ENCODE measurements at regions not wholly inside any gene's neighbourhood (a gene's known extent, or its start where the extent isn't known, plus 50 kb on each side); places are given as distances from the start of the nearest gene placed in this dataset.
"Not testable (repeated sequence)": the region's sequence is repeated elsewhere in the genome, so short reads cannot be mapped to it uniquely, and the experiment has no call there.

DNA sequence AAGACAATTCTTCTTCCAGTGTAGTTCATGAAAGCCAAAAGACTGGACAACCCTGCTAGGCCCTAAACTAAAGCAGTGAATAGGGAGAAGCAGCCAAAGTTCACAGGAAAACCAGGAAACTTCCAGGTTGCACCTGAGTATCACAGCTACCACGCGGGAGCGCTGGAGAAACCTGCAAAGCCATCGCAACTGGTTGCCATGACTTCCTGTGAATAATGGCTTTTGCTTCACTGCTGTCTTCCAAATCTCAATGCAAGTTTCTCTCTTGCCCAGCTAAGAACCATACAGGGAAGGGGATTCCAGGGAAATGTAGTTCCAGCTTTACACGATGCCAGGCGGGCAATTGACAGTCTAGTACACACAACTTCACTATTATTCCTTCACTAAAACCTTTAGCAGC is 114.1 kb downstream of the GXYLT1 start:
- DNase-seq (ENCODE audit: insufficient read length, low spot score): no peak
- FAIRE-seq: no peak

DNA sequence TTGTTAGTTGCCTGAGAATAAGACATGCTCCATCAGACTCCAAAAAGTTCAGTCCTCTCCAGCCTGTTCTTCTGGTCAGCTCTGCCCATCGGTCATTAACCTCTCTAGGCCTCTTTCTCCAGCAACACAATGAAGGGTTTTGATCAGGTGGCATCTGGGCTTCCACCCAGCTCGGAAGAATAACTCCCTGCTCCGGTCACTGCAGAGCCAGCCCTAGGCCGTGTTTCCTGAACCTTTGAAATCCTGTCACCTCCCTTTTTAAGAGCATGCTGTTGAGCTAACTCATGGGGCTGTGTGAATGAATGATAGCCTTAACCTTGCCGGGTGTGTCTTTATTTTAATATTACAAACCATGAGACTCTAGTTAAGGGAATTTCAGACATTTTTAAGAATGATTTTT is 117.1 kb downstream of the GXYLT1 start:
- DNase-seq (ENCODE audit: insufficient read length, low spot score) (no peak), FAIRE-seq (no peak)

GRCh38 chr12:42024495-42024830 is 120.2 kb downstream of the GXYLT1 start:
- no peak for DNase-seq (ENCODE audit: insufficient read length, low spot score)
- no peak for FAIRE-seq

DNA sequence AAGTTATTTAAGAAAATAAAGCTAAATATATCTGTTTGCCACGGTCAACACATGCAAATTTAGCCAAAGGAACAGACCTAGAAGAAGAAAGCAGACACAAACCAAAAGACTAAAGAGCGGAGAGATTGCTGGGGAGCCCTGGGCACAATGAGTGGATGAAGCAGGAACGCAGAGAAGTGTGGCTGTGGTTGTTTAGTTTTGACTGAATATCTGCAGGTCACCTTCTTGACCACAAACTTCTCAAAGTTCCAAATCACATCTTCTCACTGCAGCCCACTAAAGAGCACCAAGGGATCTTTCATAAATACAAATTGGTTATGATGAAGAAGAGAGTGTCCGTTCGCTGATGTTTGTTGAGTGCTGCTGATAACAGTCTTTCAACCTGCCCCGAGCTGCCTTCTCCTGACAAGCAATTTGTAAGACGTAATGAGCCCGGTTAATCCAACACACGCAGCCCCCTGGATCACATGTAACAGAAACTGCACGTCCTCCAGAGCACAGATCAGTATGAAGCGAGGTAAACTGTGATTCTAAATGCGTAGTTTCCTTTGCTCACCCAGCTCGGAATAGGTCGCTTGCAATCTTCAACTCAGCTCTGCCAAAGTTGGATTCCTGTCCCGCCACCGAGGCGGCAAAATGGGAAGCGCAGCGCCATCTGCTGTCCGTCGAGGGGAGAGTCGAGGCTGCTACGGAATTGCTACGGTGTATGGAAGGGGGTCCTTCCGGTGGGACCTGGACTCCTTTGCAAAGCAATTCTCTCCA is 120.8 kb downstream of the GXYLT1 start:
- peak; percentile 33 for DNase-seq (ENCODE audit: insufficient read length, low spot score)
- peak; percentile 84 for FAIRE-seq

DNA sequence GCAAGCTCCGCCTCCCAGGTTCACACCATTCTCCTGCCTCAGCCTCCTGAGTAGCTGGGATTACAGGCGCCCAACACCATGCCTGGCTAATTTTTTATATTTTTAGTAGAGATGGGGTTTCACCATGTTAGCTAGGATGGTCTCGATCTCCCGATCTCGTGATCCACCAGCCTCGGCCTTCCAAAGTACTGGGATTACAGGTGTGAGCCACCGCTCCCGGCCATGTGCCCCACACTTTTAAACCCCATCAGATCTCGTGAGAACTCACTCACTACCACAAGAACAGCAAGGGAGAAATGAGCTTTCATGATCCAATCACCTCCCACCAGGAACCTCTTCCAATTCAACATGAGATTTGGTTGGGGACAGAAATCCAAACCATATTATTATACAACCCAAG is 122.7 kb downstream of the GXYLT1 start:
- DNase-seq (ENCODE audit: insufficient read length, low spot score); FAIRE-seq: not testable (repeated sequence)

DNA sequence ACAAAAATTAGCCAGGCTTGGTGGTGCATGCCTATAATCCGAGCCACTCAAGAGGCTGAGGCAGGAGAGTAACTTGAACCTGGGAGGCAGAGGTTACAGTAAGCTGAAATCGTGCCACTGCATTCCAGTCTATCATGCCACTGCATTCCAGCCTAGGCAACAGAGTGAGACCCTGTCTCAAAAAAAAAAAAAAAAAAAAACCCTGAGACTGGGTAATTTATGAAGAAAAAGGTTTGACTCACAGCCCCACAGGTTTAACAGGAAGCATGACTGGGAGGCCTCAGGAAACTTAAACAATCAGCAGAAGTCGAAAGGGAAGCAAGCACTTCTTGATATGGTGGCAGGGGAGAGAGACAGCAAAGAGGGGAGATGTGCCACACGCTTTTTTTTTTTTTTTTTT is 123.2 kb downstream of the GXYLT1 start:
- DNase-seq (ENCODE audit: insufficient read length, low spot score) (no peak), FAIRE-seq (no peak)

DNA sequence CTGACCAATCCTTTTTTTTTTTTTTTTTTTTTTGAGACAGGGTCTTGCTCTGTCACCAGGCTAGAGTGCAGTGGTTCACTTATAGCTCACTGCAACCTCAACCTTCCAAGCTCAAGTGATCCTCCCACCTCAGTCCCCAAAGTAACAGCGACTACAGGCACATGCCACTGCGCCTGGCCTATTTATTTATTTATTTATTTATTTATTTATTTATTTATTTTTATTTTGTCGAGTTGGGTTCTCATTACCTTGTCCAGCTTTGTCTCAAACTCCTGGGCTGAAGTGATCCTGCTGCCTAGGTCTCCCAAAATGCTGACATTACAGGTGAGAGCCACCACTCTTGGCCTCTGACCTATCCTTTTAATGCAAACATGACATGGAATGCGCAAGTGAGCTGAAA is 124.4 kb downstream of the GXYLT1 start:
- DNase-seq (ENCODE audit: insufficient read length, low spot score): no peak
- no peak for FAIRE-seq

DNA sequence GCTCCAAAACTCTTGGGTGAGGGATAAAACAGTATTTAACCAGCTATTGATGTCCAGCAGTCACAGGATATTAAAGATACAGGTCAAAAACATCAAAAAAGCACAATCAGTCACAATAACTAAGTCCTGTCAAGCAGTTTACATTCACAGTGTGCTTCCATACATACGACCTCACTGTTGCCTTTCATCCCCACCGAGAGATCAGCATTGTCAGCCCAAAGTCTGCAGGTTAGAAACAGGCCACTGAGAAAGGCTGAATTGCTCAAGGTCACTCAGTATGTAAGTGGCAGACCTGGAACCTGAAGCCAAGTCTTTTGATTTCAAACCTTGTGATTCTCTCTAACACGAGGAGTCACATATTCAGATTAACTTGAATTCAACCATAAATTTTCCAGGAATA is 124.9 kb downstream of the GXYLT1 start:
- no peak for FAIRE-seq
- DNase-seq (ENCODE audit: insufficient read length, low spot score): no peak

GRCh38 chr12:42017051-42017450 is 127.6 kb downstream of the GXYLT1 start:
- DNase-seq (ENCODE audit: insufficient read length, low spot score) (no peak), FAIRE-seq (no peak)

DNA sequence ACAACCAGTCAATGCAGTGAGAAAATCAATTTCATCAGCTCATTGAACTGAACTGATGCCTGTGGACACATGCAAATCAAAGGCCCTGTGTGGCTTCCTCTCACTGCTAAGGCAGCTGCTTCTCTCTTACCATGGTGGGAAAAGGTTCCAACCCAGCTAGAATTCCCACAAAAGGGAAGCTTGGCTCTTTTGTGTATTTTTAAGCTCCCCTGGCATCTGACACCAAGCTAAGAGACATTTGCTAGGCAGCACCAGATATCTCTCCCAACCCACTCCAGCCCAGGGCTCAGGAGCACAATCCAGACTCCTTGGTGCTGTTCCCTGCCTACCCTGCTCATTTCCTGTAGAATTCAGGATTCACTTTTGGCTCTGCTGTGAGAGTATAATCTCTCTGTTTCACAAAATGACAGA is 129.6 kb downstream of the GXYLT1 start:
- DNase-seq (ENCODE audit: insufficient read length, low spot score): no peak
- FAIRE-seq: no peak

GRCh38 chr12:42012501-42012900 is 132.2 kb downstream of the GXYLT1 start:
- DNase-seq (ENCODE audit: insufficient read length, low spot score); FAIRE-seq: not testable (repeated sequence)

- DNase-seq (ENCODE audit: insufficient read length, low spot score) (no peak), FAIRE-seq (no peak)
Measured at GRCh38 chr12:42010715-42011114, 134.0 kb downstream of the GXYLT1 start.

GRCh38 chr12:42010257-42010656 is 134.4 kb downstream of the GXYLT1 start:
- DNase-seq (ENCODE audit: insufficient read length, low spot score): no peak
- no peak for FAIRE-seq

DNA sequence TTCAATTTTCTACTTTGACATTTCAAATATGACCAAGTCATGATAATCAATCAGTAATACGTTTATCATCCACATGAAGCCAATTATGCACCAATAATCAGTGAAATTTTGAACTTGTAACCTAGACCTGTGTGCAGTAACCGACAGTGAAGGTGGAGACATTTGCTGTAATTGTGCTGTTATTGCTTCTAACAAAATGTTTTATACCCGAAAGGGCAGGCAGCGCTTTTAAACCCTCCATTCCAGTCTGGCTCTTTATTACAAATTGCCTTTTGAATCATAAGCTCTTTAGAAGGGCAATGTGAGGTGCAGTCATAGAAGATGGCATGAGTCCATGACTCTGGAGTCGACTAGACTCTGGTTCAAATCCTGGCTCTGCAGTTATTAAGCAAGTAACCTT is 135.7 kb downstream of the GXYLT1 start:
- no peak for FAIRE-seq

DNA sequence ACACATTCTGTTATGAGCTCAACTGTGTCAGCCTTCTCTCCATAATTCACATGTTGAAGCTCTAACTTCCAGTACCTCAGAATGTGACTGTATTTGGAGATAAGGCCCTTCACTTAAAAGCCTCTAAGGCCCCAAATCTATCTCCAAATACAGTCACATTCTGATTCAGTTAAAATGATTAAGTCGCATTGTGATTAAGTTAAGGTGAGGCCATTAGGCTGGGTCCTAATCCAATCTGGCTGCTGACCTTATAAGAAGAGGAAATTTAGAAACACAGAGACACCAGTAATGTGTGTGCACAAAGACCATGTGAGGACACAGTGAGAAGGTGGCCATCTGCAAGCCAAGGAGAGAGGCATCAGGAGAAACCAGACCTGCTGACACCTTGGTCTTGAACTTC is 141.6 kb downstream of the GXYLT1 start:
- DNase-seq (ENCODE audit: insufficient read length, low spot score) (no peak), FAIRE-seq (no peak)

More for the DNA sequence above, 135.7 kb downstream of the GXYLT1 start:
- DNase-seq (ENCODE audit: insufficient read length, low spot score): no peak

- FAIRE-seq (no peak), DNase-seq (ENCODE audit: insufficient read length, low spot score) (no peak)
Measured at GRCh38 chr12:42002563-42002962, 142.1 kb downstream of the GXYLT1 start.

DNA sequence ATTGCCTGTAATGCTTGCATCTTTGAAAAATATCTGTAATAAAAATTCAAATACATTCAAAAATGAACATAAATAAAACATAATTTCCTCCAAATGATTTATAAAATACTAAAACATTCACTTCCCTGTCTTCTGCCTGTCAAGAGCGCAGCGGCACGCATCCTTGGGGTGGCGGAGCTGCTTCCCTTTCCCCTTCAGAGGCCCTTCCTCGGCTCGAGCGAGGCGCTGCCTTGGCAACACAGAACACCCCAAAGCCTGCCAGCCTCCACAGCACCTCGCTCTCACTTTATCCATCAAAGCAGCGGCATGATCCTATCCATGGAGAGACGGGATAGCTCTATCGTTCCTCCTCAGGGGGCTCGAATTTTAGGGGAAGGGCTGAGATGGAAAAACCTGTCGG is 146.2 kb downstream of the GXYLT1 start:
- no peak for FAIRE-seq

DNA sequence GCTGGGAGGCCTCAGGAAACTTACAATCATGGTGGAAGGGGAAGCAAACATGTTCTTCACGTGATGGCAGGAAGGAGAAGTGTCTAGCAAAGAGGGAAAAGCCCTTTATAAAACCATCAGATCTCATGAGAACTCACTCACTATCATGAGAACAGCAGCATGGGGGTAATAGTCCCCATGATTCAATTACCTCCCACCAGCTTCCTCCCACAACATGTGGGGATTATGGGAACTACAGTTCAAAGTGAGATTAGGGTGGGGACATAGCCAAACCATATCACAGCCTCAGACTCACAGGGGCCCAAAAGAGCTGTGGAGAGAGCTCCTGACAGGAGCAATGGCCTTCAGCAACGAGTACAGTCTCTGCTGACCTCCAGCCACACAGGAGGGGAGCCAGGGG is 151.4 kb downstream of the GXYLT1 start:
- FAIRE-seq (no peak), DNase-seq (ENCODE audit: insufficient read length, low spot score) (no peak)

More for the DNA sequence above, 146.2 kb downstream of the GXYLT1 start:
- DNase-seq (ENCODE audit: insufficient read length, low spot score): no peak

- FAIRE-seq: no peak
- no peak for DNase-seq (ENCODE audit: insufficient read length, low spot score)
Measured at GRCh38 chr12:41992692-41993215, 151.9 kb downstream of the GXYLT1 start.

- FAIRE-seq: no peak
- no peak for DNase-seq (ENCODE audit: insufficient read length, low spot score)
Measured at GRCh38 chr12:41992022-41992421, 152.7 kb downstream of the GXYLT1 start.

- FAIRE-seq: no peak
- DNase-seq (ENCODE audit: insufficient read length, low spot score): no peak
Measured at GRCh38 chr12:41988715-41989114, 156.0 kb downstream of the GXYLT1 start.

- FAIRE-seq; DNase-seq (ENCODE audit: insufficient read length, low spot score): not testable (repeated sequence)
Measured at GRCh38 chr12:41986513-41986912, 158.2 kb downstream of the GXYLT1 start.

DNA sequence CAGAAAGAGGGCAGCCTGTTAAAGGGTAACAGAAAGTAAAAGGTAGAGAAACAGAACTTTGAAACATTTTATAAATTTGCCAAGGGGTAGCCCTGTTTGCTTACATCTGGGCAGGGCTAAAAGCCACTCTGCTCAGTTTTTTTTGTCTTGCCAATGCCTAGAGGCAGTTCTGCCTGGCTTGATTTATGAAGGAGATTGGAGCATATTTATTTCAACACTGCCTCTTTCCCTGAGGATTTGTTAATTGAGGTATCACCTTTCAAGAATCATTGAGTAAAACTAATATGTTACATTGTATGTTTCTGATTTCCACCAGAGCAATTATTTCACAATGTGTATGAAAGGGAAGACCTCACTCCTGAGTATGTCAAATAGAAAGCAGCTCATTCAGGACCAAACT is 160.8 kb downstream of the GXYLT1 start:
- no peak for DNase-seq (ENCODE audit: insufficient read length, low spot score)
- no peak for FAIRE-seq

Measured in GM19239 (cell line).